H1 (cell line): ENCODE measurements at regions not wholly inside any gene's neighbourhood (a gene's known extent, or its start where the extent isn't known, plus 50 kb on each side); places are given as distances from the start of the nearest gene placed in this dataset.

Source experiments
- CEBPB ChIP-seq: IDR thresholded peaks from 2 replicates; pipeline ENCODE4 v1.6.1; 2012; ENCODE audit warnings: low read depth, low read length
- CREB1 ChIP-seq: IDR thresholded peaks from 2 replicates; pipeline ENCODE4 v1.6.1; 2012; ENCODE audit warnings: inconsistent platforms
- EZH2 ChIP-seq: fragments of 200-600 bp; sonication (generic); IDR thresholded peaks from 2 replicates; pipeline ENCODE4 v1.7.1; 2012; ENCODE audit warnings: low read depth, mild to moderate bottlenecking, moderate library complexity, low read length, inconsistent platforms; ENCODE audit not compliant: severe bottlenecking
- JUN ChIP-seq: IDR thresholded peaks from 2 replicates; pipeline ENCODE4 v1.6.1; 2011; ENCODE audit warnings: low read depth, mild to moderate bottlenecking, improper control_type of control experiment, low read length
- MAFK ChIP-seq: IDR thresholded peaks from 2 replicates; pipeline ENCODE4 v1.6.1; 2012; ENCODE audit warnings: low read depth, mild to moderate bottlenecking, improper control_type of control experiment, low read length
- SP2 ChIP-seq: IDR thresholded peaks from 2 replicates; pipeline ENCODE4 v1.6.1; 2012; ENCODE audit warnings: mild to moderate bottlenecking, low read length, inconsistent platforms
- TF ChIP-seq, protein P1 (sequence below): fragments of 300-600 bp; sonication (generic); IDR thresholded peaks from 2 replicates; pipeline ENCODE4 v1.7.1; 2012; ENCODE audit warnings: low read length, moderate library complexity, mild to moderate bottlenecking, inconsistent platforms; ENCODE audit not compliant: insufficient replicate concordance

GRCh38 chr14:101054671-101055070 lies 151.1 kb upstream of the RTL1 start (continued):
- TF ChIP-seq, protein P1, sequence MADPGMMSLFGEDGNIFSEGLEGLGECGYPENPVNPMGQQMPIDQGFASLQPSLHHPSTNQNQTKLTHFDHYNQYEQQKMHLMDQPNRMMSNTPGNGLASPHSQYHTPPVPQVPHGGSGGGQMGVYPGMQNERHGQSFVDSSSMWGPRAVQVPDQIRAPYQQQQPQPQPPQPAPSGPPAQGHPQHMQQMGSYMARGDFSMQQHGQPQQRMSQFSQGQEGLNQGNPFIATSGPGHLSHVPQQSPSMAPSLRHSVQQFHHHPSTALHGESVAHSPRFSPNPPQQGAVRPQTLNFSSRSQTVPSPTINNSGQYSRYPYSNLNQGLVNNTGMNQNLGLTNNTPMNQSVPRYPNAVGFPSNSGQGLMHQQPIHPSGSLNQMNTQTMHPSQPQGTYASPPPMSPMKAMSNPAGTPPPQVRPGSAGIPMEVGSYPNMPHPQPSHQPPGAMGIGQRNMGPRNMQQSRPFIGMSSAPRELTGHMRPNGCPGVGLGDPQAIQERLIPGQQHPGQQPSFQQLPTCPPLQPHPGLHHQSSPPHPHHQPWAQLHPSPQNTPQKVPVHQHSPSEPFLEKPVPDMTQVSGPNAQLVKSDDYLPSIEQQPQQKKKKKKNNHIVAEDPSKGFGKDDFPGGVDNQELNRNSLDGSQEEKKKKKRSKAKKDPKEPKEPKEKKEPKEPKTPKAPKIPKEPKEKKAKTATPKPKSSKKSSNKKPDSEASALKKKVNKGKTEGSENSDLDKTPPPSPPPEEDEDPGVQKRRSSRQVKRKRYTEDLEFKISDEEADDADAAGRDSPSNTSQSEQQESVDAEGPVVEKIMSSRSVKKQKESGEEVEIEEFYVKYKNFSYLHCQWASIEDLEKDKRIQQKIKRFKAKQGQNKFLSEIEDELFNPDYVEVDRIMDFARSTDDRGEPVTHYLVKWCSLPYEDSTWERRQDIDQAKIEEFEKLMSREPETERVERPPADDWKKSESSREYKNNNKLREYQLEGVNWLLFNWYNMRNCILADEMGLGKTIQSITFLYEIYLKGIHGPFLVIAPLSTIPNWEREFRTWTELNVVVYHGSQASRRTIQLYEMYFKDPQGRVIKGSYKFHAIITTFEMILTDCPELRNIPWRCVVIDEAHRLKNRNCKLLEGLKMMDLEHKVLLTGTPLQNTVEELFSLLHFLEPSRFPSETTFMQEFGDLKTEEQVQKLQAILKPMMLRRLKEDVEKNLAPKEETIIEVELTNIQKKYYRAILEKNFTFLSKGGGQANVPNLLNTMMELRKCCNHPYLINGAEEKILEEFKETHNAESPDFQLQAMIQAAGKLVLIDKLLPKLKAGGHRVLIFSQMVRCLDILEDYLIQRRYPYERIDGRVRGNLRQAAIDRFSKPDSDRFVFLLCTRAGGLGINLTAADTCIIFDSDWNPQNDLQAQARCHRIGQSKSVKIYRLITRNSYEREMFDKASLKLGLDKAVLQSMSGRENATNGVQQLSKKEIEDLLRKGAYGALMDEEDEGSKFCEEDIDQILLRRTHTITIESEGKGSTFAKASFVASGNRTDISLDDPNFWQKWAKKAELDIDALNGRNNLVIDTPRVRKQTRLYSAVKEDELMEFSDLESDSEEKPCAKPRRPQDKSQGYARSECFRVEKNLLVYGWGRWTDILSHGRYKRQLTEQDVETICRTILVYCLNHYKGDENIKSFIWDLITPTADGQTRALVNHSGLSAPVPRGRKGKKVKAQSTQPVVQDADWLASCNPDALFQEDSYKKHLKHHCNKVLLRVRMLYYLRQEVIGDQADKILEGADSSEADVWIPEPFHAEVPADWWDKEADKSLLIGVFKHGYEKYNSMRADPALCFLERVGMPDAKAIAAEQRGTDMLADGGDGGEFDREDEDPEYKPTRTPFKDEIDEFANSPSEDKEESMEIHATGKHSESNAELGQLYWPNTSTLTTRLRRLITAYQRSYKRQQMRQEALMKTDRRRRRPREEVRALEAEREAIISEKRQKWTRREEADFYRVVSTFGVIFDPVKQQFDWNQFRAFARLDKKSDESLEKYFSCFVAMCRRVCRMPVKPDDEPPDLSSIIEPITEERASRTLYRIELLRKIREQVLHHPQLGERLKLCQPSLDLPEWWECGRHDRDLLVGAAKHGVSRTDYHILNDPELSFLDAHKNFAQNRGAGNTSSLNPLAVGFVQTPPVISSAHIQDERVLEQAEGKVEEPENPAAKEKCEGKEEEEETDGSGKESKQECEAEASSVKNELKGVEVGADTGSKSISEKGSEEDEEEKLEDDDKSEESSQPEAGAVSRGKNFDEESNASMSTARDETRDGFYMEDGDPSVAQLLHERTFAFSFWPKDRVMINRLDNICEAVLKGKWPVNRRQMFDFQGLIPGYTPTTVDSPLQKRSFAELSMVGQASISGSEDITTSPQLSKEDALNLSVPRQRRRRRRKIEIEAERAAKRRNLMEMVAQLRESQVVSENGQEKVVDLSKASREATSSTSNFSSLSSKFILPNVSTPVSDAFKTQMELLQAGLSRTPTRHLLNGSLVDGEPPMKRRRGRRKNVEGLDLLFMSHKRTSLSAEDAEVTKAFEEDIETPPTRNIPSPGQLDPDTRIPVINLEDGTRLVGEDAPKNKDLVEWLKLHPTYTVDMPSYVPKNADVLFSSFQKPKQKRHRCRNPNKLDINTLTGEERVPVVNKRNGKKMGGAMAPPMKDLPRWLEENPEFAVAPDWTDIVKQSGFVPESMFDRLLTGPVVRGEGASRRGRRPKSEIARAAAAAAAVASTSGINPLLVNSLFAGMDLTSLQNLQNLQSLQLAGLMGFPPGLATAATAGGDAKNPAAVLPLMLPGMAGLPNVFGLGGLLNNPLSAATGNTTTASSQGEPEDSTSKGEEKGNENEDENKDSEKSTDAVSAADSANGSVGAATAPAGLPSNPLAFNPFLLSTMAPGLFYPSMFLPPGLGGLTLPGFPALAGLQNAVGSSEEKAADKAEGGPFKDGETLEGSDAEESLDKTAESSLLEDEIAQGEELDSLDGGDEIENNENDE: no peak
- no peak for TF ChIP-seq MAFK
- TF ChIP-seq SP2: no peak
- no peak for TF ChIP-seq CEBPB
- TF ChIP-seq JUN: no peak
- TF ChIP-seq CREB1: no peak
- no peak for TF ChIP-seq EZH2
